ENCODE measurements at regions not wholly inside any gene's neighbourhood (a gene's known extent, or its start where the extent isn't known, plus 50 kb on each side); places are given as distances from the start of the nearest gene placed in this dataset.

DNA sequence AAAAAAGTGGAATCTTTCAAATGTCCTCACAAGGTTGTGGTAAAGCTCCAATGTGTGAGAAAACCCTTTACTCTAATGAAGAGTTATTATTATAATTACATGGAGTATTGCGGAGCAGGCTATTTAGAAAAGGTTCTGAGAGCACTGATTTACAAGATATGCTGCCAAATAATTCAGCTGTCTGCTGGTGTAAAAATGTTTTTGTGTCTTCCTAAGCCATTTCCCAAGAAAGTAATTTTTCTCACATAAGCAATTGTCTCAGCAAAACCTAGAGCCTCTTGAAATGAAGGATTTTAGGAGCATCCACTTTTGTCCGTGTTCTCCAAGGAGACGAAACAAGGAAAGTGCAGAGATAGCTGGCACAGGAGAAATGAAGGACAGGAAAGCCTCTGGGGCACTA lies 229.6 kb upstream of the STARD13 start:
- no peaks in the 10 kb centered on the region for H3K27me3 ChIP-seq
- H3K9me3 ChIP-seq, result no peaks in the 10 kb centered on the region
- TF ChIP-seq, protein P1, sequence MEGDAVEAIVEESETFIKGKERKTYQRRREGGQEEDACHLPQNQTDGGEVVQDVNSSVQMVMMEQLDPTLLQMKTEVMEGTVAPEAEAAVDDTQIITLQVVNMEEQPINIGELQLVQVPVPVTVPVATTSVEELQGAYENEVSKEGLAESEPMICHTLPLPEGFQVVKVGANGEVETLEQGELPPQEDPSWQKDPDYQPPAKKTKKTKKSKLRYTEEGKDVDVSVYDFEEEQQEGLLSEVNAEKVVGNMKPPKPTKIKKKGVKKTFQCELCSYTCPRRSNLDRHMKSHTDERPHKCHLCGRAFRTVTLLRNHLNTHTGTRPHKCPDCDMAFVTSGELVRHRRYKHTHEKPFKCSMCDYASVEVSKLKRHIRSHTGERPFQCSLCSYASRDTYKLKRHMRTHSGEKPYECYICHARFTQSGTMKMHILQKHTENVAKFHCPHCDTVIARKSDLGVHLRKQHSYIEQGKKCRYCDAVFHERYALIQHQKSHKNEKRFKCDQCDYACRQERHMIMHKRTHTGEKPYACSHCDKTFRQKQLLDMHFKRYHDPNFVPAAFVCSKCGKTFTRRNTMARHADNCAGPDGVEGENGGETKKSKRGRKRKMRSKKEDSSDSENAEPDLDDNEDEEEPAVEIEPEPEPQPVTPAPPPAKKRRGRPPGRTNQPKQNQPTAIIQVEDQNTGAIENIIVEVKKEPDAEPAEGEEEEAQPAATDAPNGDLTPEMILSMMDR (IDR thresholded peaks at IDR 0.05), result no peak
- TF ChIP-seq POLR2A (IDR thresholded peaks at IDR 0.05), result no peak
- no peak for TF ChIP-seq EP300 (IDR thresholded peaks at IDR 0.05)
- no peak for DNase-seq
- no peaks in the 10 kb centered on the region for H3K4me1 ChIP-seq (ENCODE audit: insufficient read depth)
- intact Hi-C loops (cut with DNase I), result no loop called here
- H3K27ac ChIP-seq, result no peak overlapping the region
- 88 to 94% (median 90%) methylated on average over 3 of the region's 3 CpGs for WGBS, 3 donors
- H3K4me3 ChIP-seq, result no peak overlapping the region
- no peaks in the 10 kb centered on the region for H3K36me3 ChIP-seq

DNA sequence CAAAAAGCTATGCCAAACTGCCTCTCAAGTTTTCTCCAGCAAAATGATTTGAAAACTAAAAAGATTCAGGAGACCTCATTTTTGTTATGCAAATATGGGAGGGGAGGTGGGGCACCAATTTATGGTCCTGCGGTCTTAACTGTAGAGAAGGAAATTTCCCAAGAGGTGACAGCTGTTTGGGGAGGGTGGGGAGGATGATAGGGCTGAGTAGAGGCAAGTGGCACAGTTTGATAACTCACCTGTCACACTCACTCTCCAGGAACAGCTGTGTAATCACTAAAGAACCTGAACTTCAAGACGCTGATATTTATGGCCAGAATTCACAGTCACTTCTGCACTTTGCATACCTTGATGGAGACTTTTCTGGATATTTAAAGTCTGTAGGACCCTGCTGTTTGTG lies 232.9 kb upstream of the STARD13 start:
- H3K27me3 ChIP-seq, result no peaks in the 10 kb centered on the region
- no peak overlapping the region for H3K4me3 ChIP-seq
- H3K9me3 ChIP-seq, result no peaks in the 10 kb centered on the region
- H3K27ac ChIP-seq, result no peak overlapping the region
- TF ChIP-seq, protein P1 (IDR thresholded peaks at IDR 0.05), result no peak
- TF ChIP-seq POLR2A (IDR thresholded peaks at IDR 0.05), result no peak
- no peak for DNase-seq
- whole genome bisulfite sequencing, 3 donors, result 77 to 92% (median 84%) methylated on average over 2 of the region's 2 CpGs
- H3K4me1 ChIP-seq (ENCODE audit: insufficient read depth), result no peaks in the 10 kb centered on the region
- intact Hi-C loops (cut with DNase I), result no loop called here
- H3K36me3 ChIP-seq, result no peaks in the 10 kb centered on the region

- TF ChIP-seq EP300 (IDR thresholded peaks at IDR 0.05) (no peak), POLR2A (IDR thresholded peaks at IDR 0.05) (no peak)
- TF ChIP-seq, protein P1 (IDR thresholded peaks at IDR 0.05), result no peak
- Histone ChIP-seq H3K27me3 (no peaks in the 10 kb centered on the region), H3K36me3 (no peaks in the 10 kb centered on the region), H3K9me3 (no peaks in the 10 kb centered on the region), H3K4me3 (no peak overlapping the region), H3K4me1 (ENCODE audit: insufficient read depth) (no peaks in the 10 kb centered on the region), H3K27ac (no peak overlapping the region)
- 47 to 55% (median 49%) methylated on average over 8 of the region's 8 CpGs for WGBS, 3 donors
- no peak for DNase-seq
- intact Hi-C loops (cut with DNase I), result no loop called here
Measured at GRCh38 chr13:33519561-33520467, 234.3 kb upstream of the STARD13 start.

GRCh38 chr13:33520468-33520839 lies 234.9 kb upstream of the STARD13 start:
- H3K27ac ChIP-seq, result no peak overlapping the region
- no peak overlapping the region for H3K4me3 ChIP-seq
- H3K4me1 ChIP-seq (ENCODE audit: insufficient read depth), result no peaks in the 10 kb centered on the region
- no peak for DNase-seq
- H3K27me3 ChIP-seq, result no peaks in the 10 kb centered on the region
- TF ChIP-seq, protein P1 (IDR thresholded peaks at IDR 0.05), result no peak
- TF ChIP-seq POLR2A (IDR thresholded peaks at IDR 0.05), result no peak
- no peak for TF ChIP-seq EP300 (IDR thresholded peaks at IDR 0.05)
- H3K36me3 ChIP-seq, result no peaks in the 10 kb centered on the region
- 80 to 85% (median 85%) methylated on average over 5 of the region's 5 CpGs for WGBS, 3 donors
- no peaks in the 10 kb centered on the region for H3K9me3 ChIP-seq
- intact Hi-C loops (cut with DNase I), result no loop called here

Data from ovary (tissue), 7 donors.